GM21515 (cell line): ENCODE measurements at regions not wholly inside any gene's neighbourhood (a gene's known extent, or its start where the extent isn't known, plus 50 kb on each side); places are given as distances from the start of the nearest gene placed in this dataset.
A peak's percentile ranks its signal among the peaks of the same experiment; 100 is the strongest.
"Not testable (repeated sequence)": the region's sequence is repeated elsewhere in the genome, so short reads cannot be mapped to it uniquely, and the experiment has no call there.

Experiments used
- ATAC-seq: cut with Tn5 transposase; IDR thresholded peaks from one replicate; pipeline ENCODE4 v1.9.1; 2021; ENCODE audit not compliant: unreplicated experiment

GRCh38 chr18:64749884-64750283 lies 601.0 kb upstream of the LINC00305 start:
- no peak for ATAC-seq

GRCh38 chr18:64747803-64748202 lies 598.9 kb upstream of the LINC00305 start:
- no peak for ATAC-seq

GRCh38 chr18:64742898-64743297 lies 594.0 kb upstream of the LINC00305 start:
- ATAC-seq = no peak

- no peak for ATAC-seq
Measured at GRCh38 chr18:64734063-64734462, 585.2 kb upstream of the LINC00305 start.

- not testable (repeated sequence) for ATAC-seq
Measured at GRCh38 chr18:64725657-64726056, 576.8 kb upstream of the LINC00305 start.

GRCh38 chr18:64720781-64721464 lies 572.0 kb upstream of the LINC00305 start:
- no peak for ATAC-seq

GRCh38 chr18:64718808-64719207 lies 569.9 kb upstream of the LINC00305 start:
- no peak for ATAC-seq

GRCh38 chr18:64717026-64717425 lies 568.1 kb upstream of the LINC00305 start:
- ATAC-seq = no peak

- no peak for ATAC-seq
Measured at GRCh38 chr18:64714086-64714485, 565.2 kb upstream of the LINC00305 start.

GRCh38 chr18:64713284-64713683 lies 564.4 kb upstream of the LINC00305 start:
- peak; percentile 69 for ATAC-seq

- ATAC-seq = no peak
Measured at GRCh38 chr18:64712035-64712434, 563.1 kb upstream of the LINC00305 start.

GRCh38 chr18:64710105-64710861 lies 561.4 kb upstream of the LINC00305 start:
- no peak for ATAC-seq

GRCh38 chr18:64707052-64707451 lies 558.2 kb upstream of the LINC00305 start:
- ATAC-seq = no peak

- ATAC-seq = no peak
Measured at GRCh38 chr18:64699081-64699480, 550.2 kb upstream of the LINC00305 start.

- no peak for ATAC-seq
Measured at GRCh38 chr18:64695851-64696553, 547.1 kb upstream of the LINC00305 start.

- no peak for ATAC-seq
Measured at GRCh38 chr18:64693766-64694165, 544.9 kb upstream of the LINC00305 start.

- no peak for ATAC-seq
Measured at GRCh38 chr18:64692826-64693225, 543.9 kb upstream of the LINC00305 start.

GRCh38 chr18:64679121-64679520 lies 530.2 kb upstream of the LINC00305 start:
- no peak for ATAC-seq

- no peak for ATAC-seq
Measured at GRCh38 chr18:64678048-64678447, 529.2 kb upstream of the LINC00305 start.

- ATAC-seq = no peak
Measured at GRCh38 chr18:64674694-64675093, 525.8 kb upstream of the LINC00305 start.

GRCh38 chr18:64671293-64671692 lies 522.4 kb upstream of the LINC00305 start:
- not testable (repeated sequence) for ATAC-seq

GRCh38 chr18:64668461-64668962 lies 519.6 kb upstream of the LINC00305 start:
- no peak for ATAC-seq
